SK-N-SH (cell line): ENCODE measurements at regions not wholly inside any gene's neighbourhood (a gene's known extent, or its start where the extent isn't known, plus 50 kb on each side); places are given as distances from the start of the nearest gene placed in this dataset.
A peak's percentile ranks its signal among the peaks of the same experiment; 100 is the strongest.

Experiments used
- CTCF ChIA-PET: fragments of 300-600, 350-600 bp; formaldehyde crosslinking; extraction: SDS; loops from one replicate; lab custom pipeline; 2021; lab: Yijun Ruan, JAX
- POLR2A ChIA-PET: fragments of 350-600 bp; sonication (Branson Sonifier 250); formaldehyde crosslinking; extraction: SDS; loops from one replicate; lab custom pipeline; 2020; ENCODE audit warnings: antibody characterized with exemption, inconsistent platforms; lab: Yijun Ruan, JAX
- DNase-seq: peaks from one replicate; pipeline ENCODE4 v3.0.0; 2012
- H2AFZ ChIP-seq: fragments of 200-600 bp; sonication (generic); 2 replicates; pipeline ENCODE4 v1.8.1; 2016; ENCODE audit warnings: antibody characterized with exemption, mild to moderate bottlenecking, low read depth
- H3F3A ChIP-seq: fragments of 200-600 bp; sonication (generic); replicated peaks from 2 replicates; pipeline ENCODE3; 2016; ENCODE audit warnings: antibody characterized with exemption, mild to moderate bottlenecking; ENCODE audit not compliant: insufficient read depth
- H3K27ac ChIP-seq, 2 experiments: fragments of 200-500 bp in 1 of 2; fragments of 200-600 bp in 1 of 2; sonication (Bioruptor generic) in 1 of 2; sonication (generic), shearing (Covaris generic) in 1 of 2; 2 replicates each; pipeline versions ENCODE4 v1.5.1 to v1.6.1; 2014 to 2016; ENCODE audit warnings: low read depth in 2 of 2, inconsistent platforms in 1 of 2, low read length in 1 of 2, mild to moderate bottlenecking in 1 of 2, mixed read lengths in 1 of 2
- H3K27me3 ChIP-seq: fragments of 200-600 bp; sonication (generic), shearing (Covaris generic); 2 replicates; pipeline ENCODE4 v1.6.1; 2016; ENCODE audit warnings: mixed run types; ENCODE audit not compliant: insufficient read depth
- H3K36me3 ChIP-seq, 2 experiments: fragments of 200-500 bp in 1 of 2; fragments of 200-600 bp in 1 of 2; sonication (Bioruptor generic) in 1 of 2; sonication (generic) in 1 of 2; replicated peaks in 1 of 2; 2 replicates each; pipeline versions ENCODE3 to v1.5.1; 2014 to 2016; ENCODE audit warnings: low read length in 1 of 2, mild to moderate bottlenecking in 1 of 2; ENCODE audit not compliant: insufficient read depth in 2 of 2, control insufficient read depth in 1 of 2
- H3K4me1 ChIP-seq, 2 experiments: fragments of 200-500 bp in 1 of 2; fragments of 200-600 bp in 1 of 2; sonication (Bioruptor generic) in 1 of 2; sonication (generic), shearing (Covaris generic) in 1 of 2; 2 replicates each; pipeline versions ENCODE4 v1.5.1 to v1.6.1; 2014 to 2016; ENCODE audit warnings: low read depth in 1 of 2, low read length in 1 of 2, mixed run types in 1 of 2; ENCODE audit not compliant: insufficient read depth in 2 of 2, control insufficient read depth in 1 of 2
- H3K4me2 ChIP-seq: fragments of 200-600 bp; sonication (generic), shearing (Covaris generic); 2 replicates; pipeline ENCODE4 v1.6.1; 2017; ENCODE audit warnings: mixed run types
- H3K4me3 ChIP-seq, 2 experiments: fragments of 200-500 bp in 1 of 2; fragments of 200-600 bp in 1 of 2; sonication (Bioruptor generic) in 1 of 2; sonication (generic), shearing (Covaris generic) in 1 of 2; 2 replicates each; pipeline versions ENCODE4 v1.5.1 to v1.8.1; 2014 to 2016; ENCODE audit warnings: low read depth in 2 of 2, inconsistent platforms in 1 of 2, low read length in 1 of 2, mild to moderate bottlenecking in 1 of 2, mixed read lengths in 1 of 2, moderate library complexity in 1 of 2
- H3K79me2 ChIP-seq: fragments of 200-600 bp; sonication (generic); 2 replicates; pipeline ENCODE4 v1.8.1; 2017; ENCODE audit warnings: mild to moderate bottlenecking; ENCODE audit not compliant: insufficient read depth
- H3K9ac ChIP-seq: fragments of 200-600 bp; sonication (generic); 2 replicates; pipeline ENCODE4 v1.6.1; 2017; ENCODE audit warnings: mixed run types
- H3K9me2 ChIP-seq: fragments of 200-600 bp; sonication (generic); 2 replicates; pipeline ENCODE4 v1.6.1; 2017; ENCODE audit warnings: mixed run types
- H3K9me3 ChIP-seq: fragments of 200-600 bp; sonication (generic); 2 replicates; pipeline ENCODE4 v1.6.1; 2017; ENCODE audit warnings: mixed run types, mild to moderate bottlenecking, moderate library complexity
- H4K20me1 ChIP-seq: fragments of 200-600 bp; sonication (generic); 2 replicates; pipeline ENCODE4 v1.6.1; 2017; ENCODE audit warnings: mild to moderate bottlenecking, mixed run types; ENCODE audit not compliant: insufficient read depth
- CHD2 ChIP-seq: fragments of 150-350 bp; IDR thresholded peaks from 2 replicates; pipeline ENCODE4 v1.6.1; 2018; ENCODE audit warnings: low read length; ENCODE audit not compliant: partially characterized antibody
- CTCF ChIP-seq: fragments of 200-600 bp; sonication (generic); IDR thresholded peaks from 2 replicates; pipeline ENCODE4 v1.6.1; 2017; ENCODE audit warnings: antibody characterized with exemption, mild to moderate bottlenecking, moderate library complexity
- GATA2 ChIP-seq: sonication (generic); formaldehyde crosslinking; IDR thresholded peaks from 2 replicates; pipeline ENCODE4 v1.5.0; 2020; ENCODE audit warnings: mild to moderate bottlenecking, missing genetic modification reagents
- IRF3 ChIP-seq: fragments of 150-350 bp; IDR thresholded peaks from 2 replicates; pipeline ENCODE4 v1.6.1; 2016; ENCODE audit warnings: mild to moderate bottlenecking, low read depth, low read length
- JUND ChIP-seq: IDR thresholded peaks from 2 replicates; pipeline ENCODE4 v1.4.0; 2012
- MEF2A ChIP-seq: IDR thresholded peaks from 2 replicates; pipeline ENCODE4 v1.4.0; 2012; ENCODE audit warnings: low read depth, borderline replicate concordance
- NRF1 ChIP-seq: IDR thresholded peaks from 2 replicates; pipeline ENCODE4 v1.6.1; 2012; ENCODE audit warnings: low read depth, mild to moderate bottlenecking, low read length
- POLR2AphosphoS5 ChIP-seq: IDR thresholded peaks from 2 replicates; pipeline ENCODE4 v1.6.1; 2012; ENCODE audit warnings: low read depth, low read length
- RFX5 ChIP-seq: IDR thresholded peaks from 2 replicates; pipeline ENCODE4 v1.6.1; 2012; ENCODE audit warnings: mild to moderate bottlenecking, improper control_type of control experiment, low read length
- SIN3A ChIP-seq: IDR thresholded peaks from 2 replicates; pipeline ENCODE4 v1.6.1; 2012; ENCODE audit warnings: low read depth, mild to moderate bottlenecking, low read length, moderate library complexity, borderline replicate concordance
- TAF1 ChIP-seq: IDR thresholded peaks from 2 replicates; pipeline ENCODE4 v1.6.1; 2012; ENCODE audit warnings: low read depth, mild to moderate bottlenecking, low read length, moderate library complexity, borderline replicate concordance
- TCF12 ChIP-seq: IDR thresholded peaks from 2 replicates; pipeline ENCODE4 v1.4.0; 2012
- USF2 ChIP-seq: fragments of 150-350 bp; IDR thresholded peaks from 2 replicates; pipeline ENCODE4 v1.6.1; 2017; ENCODE audit warnings: antibody characterized with exemption, low read length, low read depth, borderline replicate concordance
- YY1 ChIP-seq: IDR thresholded peaks from 2 replicates; pipeline ENCODE4 v1.4.0; 2012; ENCODE audit warnings: low read depth, mild to moderate bottlenecking
- WGBS: methylation state at CpG from one replicate; pipeline ENCODE4 v1.1.6; 2017; ENCODE audit warnings: low lambda C conversion rate; 5-methylcytosine and 5-hydroxymethylcytosine counted together

- H4K20me1 ChIP-seq: no peaks in the 10 kb centered on the region
- POLR2A ChIA-PET: interaction anchor here (1.5 kb wide), 1 partner anchor 62 kb away, joined by 4 read pairs; no protein-coding TSS in a partner anchor
- peaks cover 0 to 54% of the 10 kb centered on the region in 2 experiments; a peak in 1 of 4 replicates for H3K4me1 ChIP-seq
- H3K9me3 ChIP-seq: no peaks in the 10 kb centered on the region
- H3K9ac ChIP-seq: no peak overlapping the region
- H3F3A ChIP-seq: no peaks in the 10 kb centered on the region
- H3K9me2 ChIP-seq: no peaks in the 10 kb centered on the region
- CTCF ChIA-PET: interaction anchor here (0.8 kb wide), 1 partner anchor 10 kb away, joined by 3 read pairs; no protein-coding TSS in a partner anchor
- H3K4me3 ChIP-seq: no peak overlapping the region
- no peak overlapping the region for H2AFZ ChIP-seq
- no peaks in the 10 kb centered on the region for H3K79me2 ChIP-seq
- no peaks in the 10 kb centered on the region for H3K27me3 ChIP-seq
- no peak for DNase-seq
- TF ChIP-seq GATA2 (CRISPR knock-in tag) (no peak), CTCF (no peak), JUND (no peak), TCF12 (no peak), USF2 (no peak), POLR2AphosphoS5 (no peak), YY1 (no peak), SIN3A (no peak), RFX5 (no peak), MEF2A (no peak), NRF1 (no peak), IRF3 (no peak), CHD2 (no peak), TAF1 (no peak)
- TF ChIP-seq, all 33 proteins: peak for 0
- H3K36me3 ChIP-seq: no peaks in the 10 kb centered on the region
- H3K4me2 ChIP-seq: no peak overlapping the region
- 82% methylated on average over 14 of the region's 19 CpGs for WGBS
- peak overlapping the region in 1 of 2 experiments; percentile 96; a peak in 2 of 4 replicates for H3K27ac ChIP-seq
These were observed 86.2 kb upstream of the ZNF469 start for GRCh38 chr16:88296437-88297177.
